Loucy (cell line): ENCODE measurements at regions not wholly inside any gene's neighbourhood (a gene's known extent, or its start where the extent isn't known, plus 50 kb on each side); places are given as distances from the start of the nearest gene placed in this dataset.
"Not testable (repeated sequence)": the region's sequence is repeated elsewhere in the genome, so short reads cannot be mapped to it uniquely, and the experiment has no call there.

Experiments used
- H2AFZ ChIP-seq: fragments of 200-600 bp; sonication (generic); 2 replicates; pipeline ENCODE4 v1.6.0; 2016; ENCODE audit warnings: antibody characterized with exemption, mild to moderate bottlenecking, low read length, moderate library complexity
- H3F3A ChIP-seq: fragments of 200-600 bp; 2 replicates; pipeline ENCODE4 v1.6.0; 2016; ENCODE audit warnings: antibody characterized with exemption, low read depth, mild to moderate bottlenecking
- H3K27me3 ChIP-seq: fragments of 200-600 bp; sonication (generic); 2 replicates; pipeline ENCODE4 v1.6.1; 2014; ENCODE audit warnings: low read length, mild to moderate bottlenecking; ENCODE audit not compliant: insufficient read depth, poor library complexity, severe bottlenecking
- H3K36me3 ChIP-seq: fragments of 200-600 bp; sonication (generic); 2 replicates; pipeline ENCODE4 v1.6.1; 2016; ENCODE audit warnings: low read length; ENCODE audit not compliant: insufficient read depth
- H3K4me1 ChIP-seq: fragments of 200-600 bp; sonication (generic); 2 replicates; pipeline ENCODE4 v1.5.1; 2014; ENCODE audit warnings: low read length, mild to moderate bottlenecking; ENCODE audit not compliant: insufficient read depth, poor library complexity, severe bottlenecking
- H3K4me2 ChIP-seq: fragments of 200-600 bp; sonication (generic); 2 replicates; pipeline ENCODE4 v1.6.0; 2014; ENCODE audit warnings: antibody characterized with exemption, low read length, low read depth, mild to moderate bottlenecking; ENCODE audit not compliant: poor library complexity, severe bottlenecking
- H3K4me3 ChIP-seq: fragments of 200-600 bp; sonication (generic); 2 replicates; pipeline ENCODE4 v1.5.1; 2014; ENCODE audit warnings: low read length, mild to moderate bottlenecking, mixed read lengths; ENCODE audit not compliant: poor library complexity, severe bottlenecking
- H3K79me2 ChIP-seq: fragments of 200-600 bp; sonication (generic); 2 replicates; pipeline ENCODE4 v1.6.1; 2014; ENCODE audit warnings: low read length; ENCODE audit not compliant: insufficient read depth
- H3K9ac ChIP-seq: fragments of 200-600 bp; sonication (generic); 2 replicates; pipeline ENCODE4 v1.6.0; 2014; ENCODE audit warnings: mild to moderate bottlenecking, low read depth, low read length, moderate library complexity; ENCODE audit not compliant: poor library complexity, severe bottlenecking
- H3K9me2 ChIP-seq: fragments of 200-600 bp; sonication (generic); replicated peaks from 2 replicates; pipeline ENCODE4 v1.6.1; 2016; ENCODE audit warnings: low read depth, low read length, mixed read lengths
- H3K9me3 ChIP-seq: fragments of 200-600 bp; sonication (generic); 2 replicates; pipeline ENCODE4 v1.6.1; 2014; ENCODE audit warnings: mild to moderate bottlenecking, antibody characterized with exemption, low read length, low read depth; ENCODE audit not compliant: insufficient read depth
- H4K20me1 ChIP-seq: fragments of 200-600 bp; sonication (generic); 2 replicates; pipeline ENCODE4 v1.6.0; 2014; ENCODE audit warnings: antibody characterized with exemption, low read length, mild to moderate bottlenecking; ENCODE audit not compliant: insufficient read depth, poor library complexity, severe bottlenecking
- CTCF ChIP-seq: fragments of 200-600 bp; sonication (generic); conservative IDR thresholded peaks from 2 replicates; pipeline ENCODE4 v1.5.1; 2014; ENCODE audit warnings: mild to moderate bottlenecking, antibody characterized with exemption, low read length
- EZH2phosphoT487 ChIP-seq: fragments of 200-600 bp; IDR thresholded peaks from 2 replicates; pipeline ENCODE4 v1.6.1; 2018; ENCODE audit warnings: antibody characterized with exemption, mild to moderate bottlenecking, moderate library complexity, borderline replicate concordance

GRCh38 chr12:28781671-28782652 lies 367.1 kb upstream of the FAR2 start:
- Histone ChIP-seq H3K4me1 (peaks cover 14% of the 10 kb centered on the region), H3F3A (no peaks in the 10 kb centered on the region), H3K27me3 (no peaks in the 10 kb centered on the region), H2AFZ (no peak overlapping the region), H3K9me3 (no peaks in the 10 kb centered on the region), H3K9ac (no peak overlapping the region), H3K4me2 (no peak overlapping the region), H3K9me2 (no peaks in the 10 kb centered on the region), H3K36me3 (no peaks in the 10 kb centered on the region), H3K4me3 (no peak overlapping the region), H3K79me2 (no peaks in the 10 kb centered on the region), H4K20me1 (no peaks in the 10 kb centered on the region)
- TF ChIP-seq EZH2phosphoT487 (no peak), CTCF (no peak)

- Histone ChIP-seq H4K20me1 (no peaks in the 10 kb centered on the region), H3K4me3 (no peak overlapping the region), H3K27me3 (no peaks in the 10 kb centered on the region), H2AFZ (no peak overlapping the region), H3K4me2 (no peak overlapping the region), H3K9me3 (no peaks in the 10 kb centered on the region), H3K9ac (no peak overlapping the region), H3K36me3 (no peaks in the 10 kb centered on the region), H3K79me2 (no peaks in the 10 kb centered on the region), H3F3A (no peaks in the 10 kb centered on the region), H3K4me1 (peaks cover 6% of the 10 kb centered on the region), H3K9me2 (no peaks in the 10 kb centered on the region)
- no peak for TF ChIP-seq CTCF
- TF ChIP-seq EZH2phosphoT487: no peak
Observed at GRCh38 chr12:28782812-28783211, 366.3 kb upstream of the FAR2 start.

GRCh38 chr12:28787151-28787550 lies 361.9 kb upstream of the FAR2 start:
- H3K9me2 ChIP-seq: no peaks in the 10 kb centered on the region
- no peaks in the 10 kb centered on the region for H3K36me3 ChIP-seq
- no peaks in the 10 kb centered on the region for H3K9me3 ChIP-seq
- H3K27me3 ChIP-seq: no peaks in the 10 kb centered on the region
- H3F3A ChIP-seq: no peaks in the 10 kb centered on the region
- H3K4me2 ChIP-seq: no peak overlapping the region
- no peak for TF ChIP-seq EZH2phosphoT487
- TF ChIP-seq CTCF: no peak
- H2AFZ ChIP-seq: no peak overlapping the region
- H3K4me3 ChIP-seq: no peak overlapping the region
- H3K9ac ChIP-seq: no peak overlapping the region
- H3K79me2 ChIP-seq: no peaks in the 10 kb centered on the region
- no peaks in the 10 kb centered on the region for H4K20me1 ChIP-seq
- H3K4me1 ChIP-seq: no peaks in the 10 kb centered on the region

- H3K4me3 ChIP-seq, H3K27me3 ChIP-seq, H3K9ac ChIP-seq: not testable (repeated sequence)
Observed at GRCh38 chr12:28788256-28788655, 360.8 kb upstream of the FAR2 start.

More at GRCh38 chr12:28788256-28788655, 360.8 kb upstream of the FAR2 start:
- H2AFZ ChIP-seq, H3K4me2 ChIP-seq, H4K20me1 ChIP-seq, H3F3A ChIP-seq, H3K4me1 ChIP-seq, H3K36me3 ChIP-seq, H3K79me2 ChIP-seq, H3K9me3 ChIP-seq, H3K9me2 ChIP-seq: not testable (repeated sequence)
